ENCODE measurements at regions not wholly inside any gene's neighbourhood (a gene's known extent, or its start where the extent isn't known, plus 50 kb on each side); places are given as distances from the start of the nearest gene placed in this dataset.

DNA sequence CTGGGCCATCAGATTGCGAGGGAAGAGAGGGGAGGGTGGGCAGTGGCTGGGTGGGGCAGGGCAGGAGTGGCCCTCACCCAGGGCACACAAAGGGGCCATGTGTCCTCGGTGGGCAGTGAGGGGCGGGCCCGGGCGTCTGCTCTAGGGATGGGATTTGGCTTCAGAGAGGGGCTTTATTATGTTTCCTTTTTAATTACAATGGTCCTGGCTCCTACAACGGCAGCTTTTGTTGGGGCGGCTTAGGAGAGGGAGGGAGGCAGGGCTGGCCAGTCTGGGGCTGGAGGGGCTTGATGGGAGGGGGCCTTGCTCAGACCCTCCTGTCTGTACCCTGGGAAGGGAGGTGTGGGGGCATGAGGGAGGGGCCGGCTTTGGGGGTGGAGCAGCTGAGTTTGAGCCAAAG lies 102.8 kb upstream of the WNT4 start:
- no peak for DNase-seq (ENCODE audit: low spot score)

DNA sequence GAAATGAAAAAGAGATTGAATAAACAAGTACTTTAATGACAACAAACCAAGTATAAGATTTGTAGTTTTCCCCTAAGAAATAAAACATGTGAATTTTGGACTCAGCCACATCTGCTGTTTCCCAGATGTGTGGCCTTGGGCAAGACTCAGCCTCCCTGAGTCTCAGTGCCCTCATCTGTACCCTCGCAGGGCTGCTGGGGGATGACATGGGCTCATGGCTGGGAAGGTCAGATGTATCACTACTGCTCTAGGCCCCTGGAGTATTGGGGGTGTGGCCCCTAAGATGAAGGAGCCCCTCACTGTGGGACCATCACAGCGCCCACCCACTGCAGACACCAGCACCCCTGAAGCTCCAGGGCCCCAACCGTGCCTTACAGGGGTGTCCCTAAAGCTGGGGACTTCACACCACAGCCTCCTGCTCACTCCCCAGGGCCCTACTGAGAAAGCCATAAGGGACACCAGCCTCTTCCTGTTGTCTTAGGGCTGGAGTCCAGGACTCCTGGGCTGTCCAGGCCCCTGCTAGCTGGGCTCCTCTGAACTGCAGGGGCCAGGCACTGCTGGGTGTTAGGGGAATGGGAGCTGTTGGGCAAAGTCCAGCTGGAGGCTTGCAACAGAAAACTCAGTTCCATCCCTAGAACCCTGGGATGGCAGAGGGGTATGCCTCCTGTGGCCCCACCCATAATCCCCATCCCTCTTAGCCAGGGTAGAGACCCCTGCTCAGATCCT lies 104.0 kb upstream of the WNT4 start:
- no peak for DNase-seq (ENCODE audit: low spot score)

GRCh38 chr1:22247527-22248245 lies 104.8 kb upstream of the WNT4 start:
- DNase-seq (ENCODE audit: low spot score): no peak

DNA sequence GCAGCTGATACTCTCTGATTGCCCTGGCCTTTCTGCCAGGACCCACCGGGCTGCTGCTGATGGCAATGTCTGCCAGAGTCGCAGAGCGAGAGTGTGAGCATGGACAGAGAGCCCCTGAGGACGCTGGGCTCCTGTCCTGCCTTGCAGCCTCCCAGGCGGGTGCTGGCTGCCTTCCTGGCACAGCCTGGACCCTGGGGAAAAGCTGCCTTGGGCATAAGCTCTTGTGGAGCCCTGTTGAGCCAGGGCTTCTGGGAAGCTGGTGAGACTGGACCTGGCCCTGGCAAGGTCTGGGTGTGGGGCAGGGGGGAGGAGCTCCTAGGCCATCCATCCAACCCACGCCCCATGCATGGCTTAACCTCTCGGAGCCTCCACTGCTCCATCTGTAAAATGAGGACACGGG lies 105.8 kb upstream of the WNT4 start:
- DNase-seq (ENCODE audit: low spot score): no peak

DNA sequence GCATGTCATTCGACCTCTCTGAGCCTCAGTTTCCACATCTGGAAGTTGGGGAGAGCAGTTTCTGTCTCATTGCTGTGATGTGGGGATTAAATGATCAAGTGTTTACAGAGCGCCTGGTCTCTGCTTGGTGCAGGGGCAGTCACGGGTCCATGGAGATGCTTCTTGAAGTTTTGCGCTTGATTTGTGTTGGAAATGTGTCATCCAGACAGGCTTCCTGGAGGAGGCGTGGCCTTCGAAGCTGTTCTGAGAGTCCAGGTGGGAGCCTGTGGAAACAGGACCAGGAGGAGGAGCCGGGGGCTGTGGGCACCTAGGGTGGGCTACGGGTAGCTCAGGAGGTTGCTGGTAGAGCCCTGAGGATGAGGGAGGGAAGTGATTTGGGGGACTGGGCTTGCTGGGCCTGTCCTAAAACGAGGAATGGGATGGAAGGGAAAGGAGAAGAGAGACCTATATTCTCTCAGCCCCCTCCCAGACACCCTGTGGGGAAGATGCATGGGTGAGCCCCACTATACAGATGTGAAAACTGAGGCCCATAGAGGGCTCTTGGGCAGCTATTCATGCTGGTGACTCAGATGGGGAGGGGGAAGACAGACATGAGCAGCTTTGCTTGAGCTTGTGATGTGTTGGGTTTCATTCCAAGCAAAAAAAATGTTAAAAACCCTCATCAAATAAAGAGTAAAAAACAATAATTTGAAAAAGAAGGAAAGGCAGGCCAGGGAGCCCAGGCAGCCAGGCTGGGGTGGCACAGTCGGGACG lies 107.2 kb upstream of the WNT4 start:
- DNase-seq (ENCODE audit: low spot score): no peak

DNA sequence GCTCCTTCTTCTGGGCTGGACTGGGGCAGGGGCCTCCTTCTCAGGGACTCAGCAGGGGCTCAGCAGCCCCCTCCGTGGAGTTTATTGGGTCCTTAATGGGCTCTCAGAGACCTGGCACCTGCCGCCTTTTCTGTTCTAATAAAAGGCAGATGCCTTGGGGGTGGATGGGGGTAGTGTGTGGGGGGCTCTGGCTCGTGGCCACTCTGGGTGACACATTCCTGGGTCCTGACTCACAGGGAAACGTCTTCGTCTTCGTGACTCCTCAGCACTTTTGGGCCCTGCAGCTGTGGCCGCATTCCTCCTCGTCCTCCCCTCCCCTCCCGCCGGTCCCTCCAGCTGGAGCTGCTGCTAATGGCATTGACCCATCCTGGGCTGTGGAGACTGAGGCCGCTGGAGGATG lies 107.8 kb upstream of the WNT4 start:
- DNase-seq (ENCODE audit: low spot score): no peak

DNA sequence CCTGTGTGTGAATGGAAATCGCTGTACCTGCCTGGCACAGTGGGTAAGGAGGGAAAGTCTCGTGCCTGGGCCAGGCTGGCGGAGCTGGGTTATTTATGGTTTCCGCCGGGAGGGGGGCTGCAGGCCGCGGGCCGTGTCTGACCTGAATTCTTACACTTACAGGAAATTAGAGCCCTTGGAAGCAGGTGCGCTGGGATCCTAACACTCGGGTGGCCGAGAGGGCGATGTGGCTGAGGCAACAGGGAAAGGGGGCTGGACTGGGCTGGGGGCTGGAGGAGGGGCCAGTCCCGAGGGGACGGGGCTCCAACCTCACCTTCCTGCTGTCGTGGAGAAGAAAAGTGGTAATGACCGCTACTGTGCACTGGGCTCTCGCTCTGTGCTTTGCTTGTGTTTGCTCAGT lies 109.4 kb upstream of the WNT4 start:
- no peak for DNase-seq (ENCODE audit: low spot score)

GRCh38 chr1:22253012-22253790 lies 110.3 kb upstream of the WNT4 start:
- DNase-seq (ENCODE audit: low spot score): no peak

GRCh38 chr1:22254756-22255155 lies 111.9 kb upstream of the WNT4 start:
- DNase-seq (ENCODE audit: low spot score): no peak

DNA sequence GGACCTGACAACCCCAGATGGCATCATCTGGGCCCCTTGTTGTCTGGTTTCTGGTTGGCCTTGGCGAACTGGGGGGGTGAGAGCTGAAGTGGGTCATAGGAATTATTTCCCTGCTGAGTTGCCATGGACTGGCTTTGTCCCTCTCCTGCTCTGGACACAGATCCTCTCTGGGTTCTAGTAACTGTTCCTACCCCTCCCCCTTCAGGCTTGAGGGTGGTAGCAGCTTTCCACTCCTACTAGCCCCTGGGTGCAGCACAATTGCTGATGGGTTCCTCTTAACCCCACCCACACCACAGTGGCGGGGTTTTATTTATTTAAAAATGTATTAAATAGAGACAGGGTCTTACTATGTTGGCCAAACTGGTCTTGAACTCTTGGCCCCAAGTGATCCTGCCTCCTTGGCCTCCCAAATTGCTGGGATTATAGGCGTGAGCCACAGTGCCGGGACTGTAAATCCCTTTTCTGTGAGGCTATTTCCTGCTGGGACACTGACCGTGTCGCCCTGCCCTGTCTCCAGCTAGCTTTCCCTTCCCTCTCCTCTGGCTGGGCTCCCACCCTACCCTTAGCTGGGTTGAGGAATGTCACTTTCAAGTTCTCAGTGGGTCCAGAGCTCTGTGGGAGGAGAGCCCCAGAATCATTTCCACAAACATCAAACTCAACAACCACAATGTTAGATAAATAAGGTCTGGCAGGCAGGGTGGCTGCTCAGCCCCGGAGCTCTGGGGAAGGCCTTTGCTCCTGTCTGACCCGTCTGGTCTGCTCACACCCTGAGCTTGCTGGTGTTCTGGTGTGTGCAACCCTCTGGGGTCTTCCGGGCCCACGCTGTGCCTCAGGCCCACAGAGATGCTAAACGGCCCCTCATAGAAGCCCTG lies 112.7 kb upstream of the WNT4 start:
- no peak for DNase-seq (ENCODE audit: low spot score)

DNA sequence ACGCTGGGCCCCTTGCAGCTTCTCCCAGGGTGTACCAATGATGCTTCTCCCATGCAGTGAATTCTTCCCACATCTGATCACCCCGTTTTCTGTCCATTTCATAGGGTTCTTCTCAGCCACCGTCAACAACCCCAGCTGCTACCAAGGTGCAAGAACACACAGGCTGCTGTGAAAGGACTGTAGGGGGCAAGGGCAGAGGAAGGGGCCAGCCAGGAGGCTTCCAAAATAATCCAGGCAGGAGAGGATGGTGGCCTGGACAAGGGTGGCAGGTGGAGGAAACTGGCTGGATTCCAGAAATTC lies 113.3 kb upstream of the WNT4 start:
- no peak for DNase-seq (ENCODE audit: low spot score)

GRCh38 chr1:22257290-22258275 lies 114.7 kb upstream of the WNT4 start:
- DNase-seq (ENCODE audit: low spot score): no peak

DNA sequence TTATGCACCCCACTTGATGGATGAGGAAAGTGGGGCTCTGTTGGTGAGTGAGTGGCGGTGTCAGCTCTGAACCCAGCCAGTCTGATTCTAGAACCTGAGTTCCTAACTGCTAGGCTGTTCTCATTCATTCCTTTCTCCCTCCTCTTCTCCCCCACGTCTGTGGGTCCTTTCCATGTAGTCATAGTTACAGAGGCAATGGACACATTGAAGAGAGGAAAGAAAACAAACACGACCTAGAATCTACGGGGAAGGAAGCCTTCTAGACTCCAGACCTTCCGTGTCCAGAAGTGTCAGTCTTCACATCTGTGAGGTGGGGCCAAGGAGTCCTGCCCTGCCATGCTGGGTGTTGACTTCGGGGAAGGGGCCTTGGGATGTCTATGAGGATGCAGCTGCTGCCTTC lies 115.8 kb upstream of the WNT4 start:
- DNase-seq (ENCODE audit: low spot score): no peak

DNA sequence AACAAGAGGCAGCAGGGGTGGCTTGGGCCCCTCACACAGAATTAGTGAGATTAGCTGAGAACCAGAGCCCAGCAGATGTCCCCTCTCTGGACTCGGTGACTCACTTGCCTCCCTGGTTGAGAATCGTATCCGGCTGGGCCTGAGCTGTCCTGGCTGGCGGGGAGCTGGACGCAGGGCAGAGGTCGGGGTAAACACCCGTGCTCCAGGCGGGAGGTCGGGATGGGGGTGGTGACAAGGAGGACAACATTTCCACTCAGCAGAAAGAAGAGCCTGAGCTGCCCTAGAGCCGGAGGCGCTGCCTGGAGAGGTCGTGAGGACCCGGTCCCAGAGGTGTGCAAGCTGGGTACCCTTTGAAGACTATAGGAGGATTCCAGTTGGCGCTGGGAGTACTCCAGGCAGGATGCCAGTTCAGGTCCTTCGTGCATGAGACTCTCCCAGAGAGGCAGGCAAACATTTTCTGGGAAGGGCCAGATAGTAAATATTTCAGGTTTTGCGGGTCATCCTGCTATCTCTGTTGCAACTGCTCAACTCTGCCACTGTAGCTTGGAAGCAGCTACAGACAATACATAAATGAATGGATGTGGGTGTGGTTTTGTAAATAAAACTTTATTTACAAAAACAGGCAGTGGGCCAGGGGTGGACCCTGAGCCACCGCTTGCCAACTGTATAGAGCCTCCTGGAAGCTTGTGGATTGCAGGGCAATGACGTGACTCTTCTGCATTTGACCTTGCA lies 116.8 kb upstream of the WNT4 start:
- DNase-seq (ENCODE audit: low spot score): no peak

DNA sequence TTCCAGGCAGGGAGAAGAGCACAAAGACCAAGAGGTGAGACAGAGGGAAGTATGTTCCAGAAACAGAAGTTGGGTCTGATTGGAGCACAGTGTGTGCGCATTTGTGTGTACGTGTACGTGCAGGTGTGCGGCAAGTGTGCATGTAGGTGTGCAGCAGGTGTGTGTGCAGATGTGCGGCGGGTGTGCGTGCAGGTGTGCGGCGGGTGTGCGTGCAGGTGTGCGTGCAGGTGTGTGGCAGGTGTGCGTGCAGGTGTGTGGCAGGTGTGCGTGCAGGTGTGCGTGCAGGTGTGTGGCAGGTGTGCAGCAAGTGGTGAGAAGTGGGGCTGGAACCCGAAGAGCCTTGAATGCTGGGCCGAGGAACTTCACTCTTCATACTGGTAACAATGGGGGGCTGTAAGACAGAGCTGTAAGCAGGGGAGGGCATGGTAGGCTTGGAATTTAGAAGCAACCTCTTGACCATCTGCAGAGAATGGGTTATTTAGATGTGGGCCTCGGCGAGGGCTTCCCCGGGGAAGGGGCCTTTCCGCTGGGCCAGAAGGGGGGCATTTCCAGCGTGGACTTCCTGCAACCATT lies 118.0 kb upstream of the WNT4 start:
- DNase-seq (ENCODE audit: low spot score): no peak

DNA sequence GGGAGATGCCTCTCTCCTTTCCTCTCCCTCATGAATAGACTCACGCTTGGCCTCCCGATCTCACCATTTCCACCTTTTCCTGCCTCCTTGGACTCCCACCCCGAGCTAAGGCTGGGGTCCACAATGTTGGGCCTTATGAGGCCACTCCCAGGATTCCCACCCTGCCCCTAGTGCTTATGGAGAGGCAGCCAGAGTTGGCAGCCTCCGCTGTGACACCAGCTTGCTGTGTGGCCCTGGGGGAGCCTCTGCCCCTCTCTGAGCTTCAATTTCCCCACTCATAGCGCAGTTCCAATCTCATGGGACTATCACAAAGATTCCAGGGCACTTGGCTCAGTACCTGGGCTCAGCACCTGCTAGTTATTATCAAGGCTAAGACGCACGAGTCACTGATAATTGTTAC lies 118.7 kb upstream of the WNT4 start:
- no peak for DNase-seq (ENCODE audit: low spot score)

GRCh38 chr1:22262583-22262982 lies 119.7 kb upstream of the WNT4 start:
- DNase-seq (ENCODE audit: low spot score): no peak

GRCh38 chr1:22263359-22263758 lies 120.5 kb upstream of the WNT4 start:
- no peak for DNase-seq (ENCODE audit: low spot score)
